Panc1 (cell line): ENCODE measurements at regions not wholly inside any gene's neighbourhood (a gene's known extent, or its start where the extent isn't known, plus 50 kb on each side); places are given as distances from the start of the nearest gene placed in this dataset.

Experiments
- POLR2AphosphoS5 ChIP-seq: IDR thresholded peaks from 2 replicates; pipeline ENCODE4 v1.6.1; 2012; ENCODE audit warnings: mild to moderate bottlenecking, low read depth, low read length, moderate library complexity
- SIN3A ChIP-seq: IDR thresholded peaks from 2 replicates; pipeline ENCODE4 v1.6.1; 2012; ENCODE audit warnings: low read depth, mild to moderate bottlenecking, low read length, moderate library complexity, borderline replicate concordance; ENCODE audit not compliant: insufficient read depth
- TF ChIP-seq, protein P1 (sequence below): fragments of 450-650 bp; IDR thresholded peaks from 2 replicates; pipeline ENCODE4 v1.5.1; 2017; ENCODE audit warnings: mild to moderate bottlenecking

DNA sequence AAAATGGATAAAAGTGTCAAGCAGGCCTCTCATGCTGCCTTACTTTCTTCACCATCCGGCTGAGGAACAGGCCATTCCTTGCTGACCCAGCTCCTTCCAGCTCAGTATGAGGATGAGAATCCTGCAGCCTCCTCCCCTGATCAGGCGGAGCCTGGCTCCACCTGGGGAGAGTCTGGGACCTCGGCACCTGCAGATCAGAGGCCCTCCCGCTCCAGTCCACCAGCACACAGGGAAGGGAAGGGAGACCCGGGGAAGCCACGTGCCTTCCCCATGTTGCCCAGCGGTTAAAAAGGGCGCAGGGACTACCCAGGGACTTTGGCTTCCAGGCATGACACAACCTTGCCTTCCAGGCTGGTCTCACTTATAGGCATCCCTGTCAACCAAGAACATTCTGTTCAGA, 172.0 kb downstream of the NDUFA10 start:
- TF ChIP-seq, protein P1, sequence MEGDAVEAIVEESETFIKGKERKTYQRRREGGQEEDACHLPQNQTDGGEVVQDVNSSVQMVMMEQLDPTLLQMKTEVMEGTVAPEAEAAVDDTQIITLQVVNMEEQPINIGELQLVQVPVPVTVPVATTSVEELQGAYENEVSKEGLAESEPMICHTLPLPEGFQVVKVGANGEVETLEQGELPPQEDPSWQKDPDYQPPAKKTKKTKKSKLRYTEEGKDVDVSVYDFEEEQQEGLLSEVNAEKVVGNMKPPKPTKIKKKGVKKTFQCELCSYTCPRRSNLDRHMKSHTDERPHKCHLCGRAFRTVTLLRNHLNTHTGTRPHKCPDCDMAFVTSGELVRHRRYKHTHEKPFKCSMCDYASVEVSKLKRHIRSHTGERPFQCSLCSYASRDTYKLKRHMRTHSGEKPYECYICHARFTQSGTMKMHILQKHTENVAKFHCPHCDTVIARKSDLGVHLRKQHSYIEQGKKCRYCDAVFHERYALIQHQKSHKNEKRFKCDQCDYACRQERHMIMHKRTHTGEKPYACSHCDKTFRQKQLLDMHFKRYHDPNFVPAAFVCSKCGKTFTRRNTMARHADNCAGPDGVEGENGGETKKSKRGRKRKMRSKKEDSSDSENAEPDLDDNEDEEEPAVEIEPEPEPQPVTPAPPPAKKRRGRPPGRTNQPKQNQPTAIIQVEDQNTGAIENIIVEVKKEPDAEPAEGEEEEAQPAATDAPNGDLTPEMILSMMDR: no peak
- TF ChIP-seq POLR2AphosphoS5 (no peak), SIN3A (no peak)
